ENCODE measurements at regions not wholly inside any gene's neighbourhood (a gene's known extent, or its start where the extent isn't known, plus 50 kb on each side); places are given as distances from the start of the nearest gene placed in this dataset.

GRCh38 chr10:130499541-130499940, 363.4 kb downstream of the GLRX3 start:
- no peak overlapping the region for H3K4me3 Mint-ChIP-seq
- CTCF ChIA-PET (ENCODE audit: partially characterized antibody) = no interaction called here
- no peaks in the 10 kb centered on the region for H3K36me3 Mint-ChIP-seq
- H3K4me3 ChIP-seq (ENCODE audit: low read length in 2 of 2) = no peak overlapping the region
- POLR2A ChIA-PET (ENCODE audit: partially characterized antibody) = no interaction called here
- no peak overlapping the region for H3K27ac Mint-ChIP-seq
- H3K27ac ChIP-seq (ENCODE audit: low read depth, low read length) = no peak overlapping the region
- DNase-seq = no peak
- H3K9me3 Mint-ChIP-seq = peaks cover 0 to 4% (median 0%) of the 10 kb centered on the region in 8 donors
- no peaks in the 10 kb centered on the region for H3K4me1 Mint-ChIP-seq
- H3K9me3 ChIP-seq (ENCODE audit: control insufficient read depth in 1 of 2, low read length in 2 of 2) = no peaks in the 10 kb centered on the region
- intact Hi-C loops (cut with micrococcal nuclease) = no loop called here
- no peaks in the 10 kb centered on the region for H3K27me3 Mint-ChIP-seq
- H3K4me1 ChIP-seq (ENCODE audit: insufficient read depth, low read length) = no peaks in the 10 kb centered on the region
- no peaks in the 10 kb centered on the region for H3K36me3 ChIP-seq (ENCODE audit: insufficient read depth, low read length)
- no peaks in the 10 kb centered on the region for H3K27me3 ChIP-seq (ENCODE audit: insufficient read depth, low read length)

- no peaks in the 10 kb centered on the region for H3K4me1 Mint-ChIP-seq
- no peaks in the 10 kb centered on the region for H3K27me3 ChIP-seq (ENCODE audit: insufficient read depth, low read length)
- H3K27me3 Mint-ChIP-seq = no peaks in the 10 kb centered on the region
- H3K4me3 ChIP-seq (ENCODE audit: low read length in 2 of 2) = no peak overlapping the region
- ChIA-PET CTCF (ENCODE audit: partially characterized antibody) (no interaction called here), POLR2A (ENCODE audit: partially characterized antibody) (no interaction called here)
- H3K27ac ChIP-seq (ENCODE audit: low read depth, low read length) = no peak overlapping the region
- H3K9me3 ChIP-seq (ENCODE audit: control insufficient read depth in 1 of 2, low read length in 2 of 2) = no peaks in the 10 kb centered on the region
- DNase-seq = no peak
- intact Hi-C loops (cut with micrococcal nuclease) = no loop called here
- H3K9me3 Mint-ChIP-seq = peaks cover 0 to 7% (median 0%) of the 10 kb centered on the region in 8 donors
- H3K36me3 Mint-ChIP-seq = no peaks in the 10 kb centered on the region
- H3K4me3 Mint-ChIP-seq = no peak overlapping the region
- H3K27ac Mint-ChIP-seq = no peak overlapping the region
- no peaks in the 10 kb centered on the region for H3K36me3 ChIP-seq (ENCODE audit: insufficient read depth, low read length)
- H3K4me1 ChIP-seq (ENCODE audit: insufficient read depth, low read length) = no peaks in the 10 kb centered on the region
Measured at GRCh38 chr10:130500261-130501000, 364.2 kb downstream of the GLRX3 start.

- no peaks in the 10 kb centered on the region for H3K4me1 ChIP-seq (ENCODE audit: insufficient read depth, low read length)
- H3K4me3 Mint-ChIP-seq = no peak overlapping the region
- no peak overlapping the region for H3K4me3 ChIP-seq (ENCODE audit: low read length in 2 of 2)
- no peak overlapping the region for H3K27ac Mint-ChIP-seq
- H3K36me3 Mint-ChIP-seq = no peaks in the 10 kb centered on the region
- H3K36me3 ChIP-seq (ENCODE audit: insufficient read depth, low read length) = no peaks in the 10 kb centered on the region
- H3K4me1 Mint-ChIP-seq = no peaks in the 10 kb centered on the region
- H3K27me3 ChIP-seq (ENCODE audit: insufficient read depth, low read length) = no peaks in the 10 kb centered on the region
- intact Hi-C loops (cut with micrococcal nuclease) = no loop called here
- POLR2A ChIA-PET (ENCODE audit: partially characterized antibody) = no interaction called here
- H3K9me3 ChIP-seq (ENCODE audit: control insufficient read depth in 1 of 2, low read length in 2 of 2) = no peaks in the 10 kb centered on the region
- DNase-seq = no peak
- CTCF ChIA-PET (ENCODE audit: partially characterized antibody) = no interaction called here
- H3K9me3 Mint-ChIP-seq = peaks cover 0 to 7% (median 1%) of the 10 kb centered on the region in 8 donors
- no peak overlapping the region for H3K27ac ChIP-seq (ENCODE audit: low read depth, low read length)
- H3K27me3 Mint-ChIP-seq = peaks cover 0 to 4% of the 10 kb centered on the region in 2 donors
Measured at GRCh38 chr10:130507461-130507860, 371.3 kb downstream of the GLRX3 start.

DNA sequence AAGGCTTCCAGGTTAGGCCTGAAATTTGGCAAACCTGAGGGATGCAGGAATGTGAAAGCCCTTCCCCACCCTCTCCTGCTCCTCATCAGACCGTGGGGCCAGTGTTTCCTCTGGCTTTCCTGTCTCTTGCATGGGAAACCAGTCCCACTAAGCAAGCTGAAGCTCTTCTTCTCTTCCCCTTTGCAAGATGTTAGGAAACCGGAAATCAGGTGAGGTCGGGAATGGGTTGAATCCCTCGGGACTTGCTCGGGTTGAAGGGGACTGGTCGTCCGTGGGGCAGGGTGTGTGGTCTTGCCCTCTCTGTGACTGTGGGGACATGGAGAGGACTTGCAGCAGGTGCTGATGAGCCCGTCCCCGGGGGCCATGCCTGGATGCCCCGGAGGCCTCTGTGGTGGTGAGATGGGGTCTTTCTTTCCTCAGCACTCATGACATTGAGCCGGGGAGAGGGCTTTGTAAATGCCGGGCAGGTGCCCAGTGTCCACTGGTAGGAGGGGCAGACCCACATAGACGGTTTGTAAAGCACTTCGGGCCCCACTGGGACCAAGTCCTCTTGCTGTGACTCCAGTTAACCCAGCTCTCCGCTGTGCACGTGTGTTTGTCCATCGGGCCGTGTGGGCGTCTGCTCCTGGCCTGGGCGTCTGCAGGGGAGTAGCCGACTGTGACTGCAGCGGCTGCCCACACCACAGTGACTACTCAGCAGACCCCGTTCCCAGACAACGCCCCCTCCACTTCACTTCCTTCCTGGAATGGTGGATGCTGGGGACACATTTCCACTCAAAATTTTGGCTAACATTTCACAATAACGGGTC, 373.9 kb downstream of the GLRX3 start:
- ChIA-PET CTCF (ENCODE audit: partially characterized antibody) (no interaction called here), POLR2A (ENCODE audit: partially characterized antibody) (no interaction called here)
- intact Hi-C loops (cut with micrococcal nuclease) = no loop called here
- H3K4me3 ChIP-seq (ENCODE audit: low read length in 2 of 2) = no peak overlapping the region
- H3K27ac Mint-ChIP-seq = no peak overlapping the region
- peaks cover 0 to 5% (median 0%) of the 10 kb centered on the region in 8 donors for H3K9me3 Mint-ChIP-seq
- no peaks in the 10 kb centered on the region for H3K9me3 ChIP-seq (ENCODE audit: control insufficient read depth in 1 of 2, low read length in 2 of 2)
- no peaks in the 10 kb centered on the region for H3K4me1 Mint-ChIP-seq
- H3K27me3 ChIP-seq (ENCODE audit: insufficient read depth, low read length) = no peaks in the 10 kb centered on the region
- H3K27ac ChIP-seq (ENCODE audit: low read depth, low read length) = no peak overlapping the region
- no peaks in the 10 kb centered on the region for H3K36me3 Mint-ChIP-seq
- DNase-seq = no peak
- H3K4me1 ChIP-seq (ENCODE audit: insufficient read depth, low read length) = no peaks in the 10 kb centered on the region
- H3K27me3 Mint-ChIP-seq = peaks cover 0 to 4% of the 10 kb centered on the region in 2 donors
- no peaks in the 10 kb centered on the region for H3K36me3 ChIP-seq (ENCODE audit: insufficient read depth, low read length)
- H3K4me3 Mint-ChIP-seq = no peak overlapping the region

DNA sequence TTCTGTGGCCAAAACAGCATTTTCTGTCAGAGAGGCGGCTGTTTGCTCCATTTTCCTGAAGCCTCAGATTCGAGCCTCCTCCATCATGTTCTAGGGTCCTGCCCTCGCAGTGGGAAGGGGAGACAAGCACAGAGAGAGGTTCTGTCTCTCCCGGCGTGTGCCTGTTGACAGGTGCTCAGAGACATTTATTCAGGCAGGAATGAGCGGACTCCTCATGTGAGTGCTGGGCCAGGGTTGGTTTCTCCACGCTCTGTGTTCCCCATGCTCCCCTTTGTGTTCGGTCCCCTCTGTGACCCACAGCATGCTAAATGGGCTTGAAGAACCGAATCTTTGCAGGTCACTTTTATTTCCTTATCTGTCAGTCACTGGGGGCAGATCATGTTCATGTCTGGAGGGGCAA, 374.6 kb downstream of the GLRX3 start:
- ChIA-PET POLR2A (ENCODE audit: partially characterized antibody) (no interaction called here), CTCF (ENCODE audit: partially characterized antibody) (no interaction called here)
- H3K27ac Mint-ChIP-seq = no peak overlapping the region
- H3K27me3 Mint-ChIP-seq = peaks cover 0 to 4% of the 10 kb centered on the region in 2 donors
- H3K9me3 Mint-ChIP-seq = peaks cover 0 to 5% (median 0%) of the 10 kb centered on the region in 8 donors
- Histone ChIP-seq H3K36me3 (ENCODE audit: insufficient read depth, low read length) (no peaks in the 10 kb centered on the region), H3K27me3 (ENCODE audit: insufficient read depth, low read length) (no peaks in the 10 kb centered on the region), H3K4me1 (ENCODE audit: insufficient read depth, low read length) (no peaks in the 10 kb centered on the region), H3K27ac (ENCODE audit: low read depth, low read length) (no peak overlapping the region), H3K9me3 (ENCODE audit: control insufficient read depth in 1 of 2, low read length in 2 of 2) (no peaks in the 10 kb centered on the region), H3K4me3 (ENCODE audit: low read length in 2 of 2) (no peak overlapping the region)
- no peaks in the 10 kb centered on the region for H3K36me3 Mint-ChIP-seq
- intact Hi-C loops (cut with micrococcal nuclease) = no loop called here
- DNase-seq = no peak
- H3K4me1 Mint-ChIP-seq = no peaks in the 10 kb centered on the region
- H3K4me3 Mint-ChIP-seq = no peak overlapping the region

GRCh38 chr10:130511766-130512165, 375.6 kb downstream of the GLRX3 start:
- Mint-ChIP-seq H3K27ac (no peak overlapping the region), H3K36me3 (no peaks in the 10 kb centered on the region), H3K4me1 (no peaks in the 10 kb centered on the region), H3K9me3 (peaks cover 0 to 9% (median under 1%) of the 10 kb centered on the region in 8 donors), H3K27me3 (peaks cover 0 to 4% of the 10 kb centered on the region in 2 donors), H3K4me3 (no peak overlapping the region)
- POLR2A ChIA-PET (ENCODE audit: partially characterized antibody) = no interaction called here
- H3K4me1 ChIP-seq (ENCODE audit: insufficient read depth, low read length) = no peaks in the 10 kb centered on the region
- no peaks in the 10 kb centered on the region for H3K27me3 ChIP-seq (ENCODE audit: insufficient read depth, low read length)
- no peak overlapping the region for H3K4me3 ChIP-seq (ENCODE audit: low read length in 2 of 2)
- DNase-seq = no peak
- intact Hi-C loops (cut with micrococcal nuclease) = no loop called here
- H3K9me3 ChIP-seq (ENCODE audit: control insufficient read depth in 1 of 2, low read length in 2 of 2) = no peaks in the 10 kb centered on the region
- H3K27ac ChIP-seq (ENCODE audit: low read depth, low read length) = no peak overlapping the region
- H3K36me3 ChIP-seq (ENCODE audit: insufficient read depth, low read length) = no peaks in the 10 kb centered on the region
- CTCF ChIA-PET (ENCODE audit: partially characterized antibody) = no interaction called here

DNA sequence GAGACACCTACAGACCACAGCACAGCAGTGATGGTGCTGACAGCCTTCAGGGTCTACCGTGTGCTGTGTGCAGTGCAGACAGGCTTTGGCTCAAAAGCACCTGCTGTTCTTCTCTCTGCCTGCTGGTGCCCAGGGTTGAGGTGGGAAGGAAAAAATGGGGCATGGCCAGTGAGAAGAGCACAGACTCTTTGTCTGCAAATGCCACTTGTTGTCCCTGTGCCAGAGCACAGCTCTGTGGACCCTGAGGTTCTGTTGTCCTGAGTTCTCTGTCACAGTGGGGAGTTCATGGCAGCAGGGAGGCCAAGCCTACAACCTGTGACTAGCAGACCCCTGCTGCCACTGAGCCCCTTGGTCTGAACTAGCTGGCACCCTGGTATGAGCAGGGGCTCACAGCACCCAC, 376.7 kb downstream of the GLRX3 start:
- Histone ChIP-seq H3K9me3 (ENCODE audit: control insufficient read depth in 1 of 2, low read length in 2 of 2) (no peaks in the 10 kb centered on the region), H3K27ac (ENCODE audit: low read depth, low read length) (no peak overlapping the region), H3K36me3 (ENCODE audit: insufficient read depth, low read length) (no peaks in the 10 kb centered on the region), H3K4me1 (ENCODE audit: insufficient read depth, low read length) (no peaks in the 10 kb centered on the region), H3K4me3 (ENCODE audit: low read length in 2 of 2) (no peak overlapping the region), H3K27me3 (ENCODE audit: insufficient read depth, low read length) (no peaks in the 10 kb centered on the region)
- Mint-ChIP-seq H3K27me3 (peaks cover 0 to 4% of the 10 kb centered on the region in 2 donors), H3K4me1 (no peaks in the 10 kb centered on the region), H3K36me3 (no peaks in the 10 kb centered on the region), H3K27ac (no peak overlapping the region), H3K4me3 (no peak overlapping the region), H3K9me3 (peaks cover 0 to 13% (median 2%) of the 10 kb centered on the region in 8 donors)
- intact Hi-C loops (cut with micrococcal nuclease) = no loop called here
- DNase-seq = no peak
- ChIA-PET POLR2A (ENCODE audit: partially characterized antibody) (no interaction called here), CTCF (ENCODE audit: partially characterized antibody) (no interaction called here)

Measured in CD4-positive, alpha-beta memory T cell (primary cell).